Testis (tissue), 2 donors: ENCODE measurements at regions not wholly inside any gene's neighbourhood (a gene's known extent, or its start where the extent isn't known, plus 50 kb on each side); places are given as distances from the start of the nearest gene placed in this dataset.

ENCODE experiments used
- CTCF ChIP-seq, 3 experiments: fragments of 450-650 bp in 2 of 3; fragments of 200-600 bp in 1 of 3; sonication (generic) in 1 of 3; IDR thresholded peaks; one replicate each; pipeline ENCODE4 v1.5.1; 2016 to 2019; ENCODE audit warnings: antibody characterized with exemption in 3 of 3, mild to moderate bottlenecking in 2 of 3, moderate library complexity in 1 of 3
- POLR2A ChIP-seq: fragments of 450-650 bp; IDR thresholded peaks from one replicate; pipeline ENCODE4 v1.6.1; 2017; ENCODE audit warnings: antibody characterized with exemption, mild to moderate bottlenecking, moderate library complexity

- TF ChIP-seq CTCF (IDR thresholded peaks at IDR 0.05) = no peak
- TF ChIP-seq POLR2A = no peak
These were observed 375.0 kb downstream of the KCNJ2 start for GRCh38 chr17:70544317-70544716.
